MM.1S (cell line): ENCODE measurements at regions not wholly inside any gene's neighbourhood (a gene's known extent, or its start where the extent isn't known, plus 50 kb on each side); places are given as distances from the start of the nearest gene placed in this dataset.

Experiments used
- CTCF ChIP-seq: fragments of 300-600 bp; sonication (generic); IDR thresholded peaks from 2 replicates; pipeline ENCODE4 v1.5.1; 2016; ENCODE audit warnings: antibody characterized with exemption, low read length, mixed read lengths
- EZH2 ChIP-seq: fragments of 300-600 bp; sonication (generic); optimal IDR thresholded peaks from 2 replicates; pipeline ENCODE3; 2017; ENCODE audit warnings: low read depth, mild to moderate bottlenecking, antibody characterized with exemption, low read length, mixed read lengths

- TF ChIP-seq CTCF (no peak), EZH2 (no peak)
Measured at GRCh38 chr2:122564843-122565242, 809.4 kb downstream of the TSN start.
